HUES48 (cell line): ENCODE measurements at regions not wholly inside any gene's neighbourhood (a gene's known extent, or its start where the extent isn't known, plus 50 kb on each side); places are given as distances from the start of the nearest gene placed in this dataset.

Source experiments
- H3K27ac ChIP-seq: one replicate; pipeline ENCODE4 v1.7.0; 2013; ENCODE audit warnings: low read depth, low read length, inconsistent platforms
- H3K27me3 ChIP-seq: 2 replicates; pipeline ENCODE4 v1.6.1; 2013; ENCODE audit warnings: mild to moderate bottlenecking, low read length; ENCODE audit not compliant: control insufficient read depth, insufficient read depth
- H3K36me3 ChIP-seq: 2 replicates; pipeline ENCODE4 v1.6.1; 2013; ENCODE audit warnings: low read length; ENCODE audit not compliant: control insufficient read depth, insufficient read depth
- H3K4me1 ChIP-seq: 2 replicates; pipeline ENCODE4 v1.6.1; 2013; ENCODE audit warnings: mild to moderate bottlenecking, low read length; ENCODE audit not compliant: control insufficient read depth, insufficient read depth
- H3K4me3 ChIP-seq: 2 replicates; pipeline ENCODE4 v1.5.1; 2013; ENCODE audit warnings: mild to moderate bottlenecking, low read depth, low read length
- H3K9ac ChIP-seq: 2 replicates; pipeline ENCODE4 v1.6.1; 2013; ENCODE audit warnings: mild to moderate bottlenecking, low read depth, low read length, moderate library complexity
- H3K9me3 ChIP-seq: 2 replicates; pipeline ENCODE4 v1.6.1; 2013; ENCODE audit warnings: low read length; ENCODE audit not compliant: control insufficient read depth, insufficient read depth

DNA sequence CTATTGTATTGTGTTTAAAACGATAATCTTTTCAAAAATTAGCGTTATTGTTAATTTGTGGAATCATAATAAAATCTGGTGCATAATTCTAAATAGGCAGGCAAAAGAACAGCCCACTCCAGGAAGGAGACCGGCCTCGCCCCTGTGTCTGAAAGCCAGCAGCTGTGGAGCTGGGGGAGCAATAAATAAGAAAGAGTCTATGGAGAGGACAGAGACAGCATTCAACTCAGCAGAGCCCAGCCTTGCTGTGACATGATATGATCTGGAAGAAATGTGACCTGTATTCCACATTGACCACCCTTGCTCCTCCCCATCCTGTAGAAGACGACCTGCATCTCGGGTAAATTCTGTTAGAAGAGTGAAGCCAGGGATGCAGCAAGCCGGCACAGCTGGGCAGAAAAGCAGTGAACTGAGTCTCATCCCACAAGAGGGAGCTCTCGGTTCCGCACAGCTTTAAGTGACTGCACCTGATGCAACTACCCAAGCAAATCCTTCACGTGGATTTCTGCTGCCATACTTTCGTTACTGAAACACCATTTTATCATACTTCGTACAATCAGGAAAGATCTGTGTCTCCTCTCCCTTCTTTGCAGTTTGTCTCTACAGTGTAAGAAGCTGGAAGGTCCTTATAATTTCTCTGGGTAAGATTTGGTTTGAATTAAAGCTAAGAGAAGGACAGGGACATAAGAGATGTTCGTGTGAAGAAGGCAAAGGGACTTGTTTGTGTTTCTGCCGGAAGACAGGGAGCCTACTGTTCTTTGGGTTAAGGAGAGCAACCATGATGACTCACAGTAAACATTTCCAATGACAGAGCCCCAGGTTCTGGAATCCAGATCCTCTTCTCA is 427.1 kb downstream of the GPAM start:
- Histone ChIP-seq H3K27me3 (peaks cover 7% of the 10 kb centered on the region), H3K9ac (no peak overlapping the region), H3K27ac (no peak overlapping the region), H3K36me3 (no peaks in the 10 kb centered on the region), H3K9me3 (no peaks in the 10 kb centered on the region), H3K4me3 (no peak overlapping the region), H3K4me1 (no peaks in the 10 kb centered on the region)

DNA sequence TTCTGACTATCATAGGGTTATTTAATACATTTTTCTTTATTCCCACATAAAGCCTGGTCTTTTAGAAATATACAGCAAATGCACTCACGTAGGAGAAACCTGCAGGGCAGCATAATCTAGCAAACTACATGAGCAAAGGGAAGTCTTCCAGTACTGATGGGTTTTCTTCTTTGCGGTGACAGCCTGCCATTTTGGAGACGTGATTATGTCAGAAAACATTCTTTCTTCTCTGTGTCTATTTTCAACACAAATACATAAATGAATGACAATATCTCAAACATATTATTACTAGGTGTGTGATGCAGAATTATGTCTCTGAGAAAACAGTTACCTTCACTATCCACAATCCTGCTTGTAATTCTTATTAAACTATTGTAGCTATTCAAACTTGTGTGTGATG is 425.0 kb downstream of the GPAM start:
- peaks cover 7% of the 10 kb centered on the region for H3K27me3 ChIP-seq
- no peak overlapping the region for H3K9ac ChIP-seq
- H3K27ac ChIP-seq, result no peak overlapping the region
- H3K4me3 ChIP-seq, result no peak overlapping the region
- H3K9me3 ChIP-seq, result no peaks in the 10 kb centered on the region
- H3K36me3 ChIP-seq, result no peaks in the 10 kb centered on the region
- H3K4me1 ChIP-seq, result no peaks in the 10 kb centered on the region

DNA sequence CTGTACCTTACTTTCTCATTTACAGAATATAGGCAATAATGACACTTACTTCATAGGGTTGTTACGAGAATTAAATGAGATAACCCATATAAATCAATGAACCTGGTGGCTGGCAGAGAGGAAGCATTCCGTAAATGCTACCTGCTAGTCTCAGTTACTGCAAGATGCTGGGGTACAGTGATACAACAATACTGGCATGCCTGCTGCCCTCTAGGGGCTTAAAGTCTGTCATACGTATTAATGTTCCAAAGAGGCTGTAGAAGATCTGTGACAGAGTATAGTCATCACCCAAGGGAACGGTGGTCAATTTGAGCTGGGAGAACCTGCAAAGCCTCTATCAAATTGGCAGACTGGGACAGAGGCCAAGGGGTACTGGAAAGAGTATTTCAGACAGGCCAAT is 421.5 kb downstream of the GPAM start:
- Histone ChIP-seq H3K36me3 (no peaks in the 10 kb centered on the region), H3K27me3 (peaks cover 3% of the 10 kb centered on the region), H3K4me1 (peaks cover 9% of the 10 kb centered on the region; the same call in 1 of the 2 replicates), H3K27ac (no peak overlapping the region), H3K9ac (no peak overlapping the region), H3K4me3 (no peak overlapping the region), H3K9me3 (no peaks in the 10 kb centered on the region)

DNA sequence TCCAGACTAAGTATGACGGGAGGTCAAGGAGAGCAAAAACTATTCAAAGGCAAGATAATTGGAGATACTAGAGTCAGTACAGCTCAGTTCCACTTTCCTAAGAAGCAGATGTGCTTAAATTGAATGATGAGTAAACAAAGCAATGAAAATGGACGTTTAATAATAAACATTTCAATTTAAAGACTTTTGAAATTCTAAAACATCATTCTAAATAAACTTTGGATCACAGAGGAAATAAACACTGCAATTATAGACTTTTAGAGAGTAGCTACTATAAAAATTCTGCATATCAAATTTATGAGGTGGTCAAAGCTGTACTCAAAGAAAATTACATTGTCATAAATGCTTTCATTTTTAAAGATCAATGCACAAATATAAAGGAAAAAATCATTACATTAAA is 418.3 kb downstream of the GPAM start:
- Histone ChIP-seq H3K27me3 (no peaks in the 10 kb centered on the region), H3K27ac (no peak overlapping the region), H3K9ac (no peak overlapping the region), H3K4me1 (peaks cover 19% of the 10 kb centered on the region), H3K9me3 (no peaks in the 10 kb centered on the region), H3K4me3 (no peak overlapping the region), H3K36me3 (no peaks in the 10 kb centered on the region)

DNA sequence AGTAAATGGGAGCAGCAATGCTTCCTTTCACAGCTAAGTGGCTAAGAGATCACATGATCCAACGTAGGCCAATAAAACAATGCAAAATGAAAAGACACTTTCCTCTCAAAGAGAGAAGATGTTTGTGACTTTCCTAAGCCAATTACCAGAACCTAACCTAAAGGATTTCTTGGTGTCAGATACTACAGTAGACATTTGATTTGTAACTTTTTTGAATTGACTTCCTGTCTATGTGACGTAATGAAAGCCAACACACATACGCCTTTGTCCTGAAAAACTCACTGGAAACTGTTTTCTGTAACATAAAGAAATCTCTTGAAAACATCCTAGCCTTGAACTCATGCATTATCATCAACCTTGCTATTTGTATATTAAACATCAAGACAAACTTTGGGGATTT is 417.1 kb downstream of the GPAM start:
- Histone ChIP-seq H3K27ac (no peak overlapping the region), H3K9ac (no peak overlapping the region), H3K27me3 (no peaks in the 10 kb centered on the region), H3K4me3 (no peak overlapping the region), H3K4me1 (peaks cover 19% of the 10 kb centered on the region), H3K36me3 (no peaks in the 10 kb centered on the region), H3K9me3 (no peaks in the 10 kb centered on the region)

DNA sequence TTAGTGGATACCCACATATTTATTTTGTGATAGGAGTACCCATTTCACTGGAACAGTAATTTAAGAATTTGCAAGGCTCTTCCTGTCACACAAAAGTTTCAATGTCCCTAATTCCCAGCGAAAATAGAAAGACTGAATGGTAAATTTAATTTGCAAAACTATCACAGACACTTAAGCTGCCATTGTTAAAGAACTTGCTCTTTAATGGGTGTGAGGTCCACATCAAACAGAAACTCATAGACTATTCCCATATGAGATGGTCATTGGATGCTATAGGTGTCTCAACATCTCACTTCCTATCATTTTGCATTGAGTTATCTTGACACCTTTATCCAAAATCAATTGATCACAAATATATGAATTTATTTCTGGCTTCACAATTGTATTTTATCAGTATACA is 415.9 kb downstream of the GPAM start:
- Histone ChIP-seq H3K9ac (no peak overlapping the region), H3K36me3 (no peaks in the 10 kb centered on the region), H3K27me3 (no peaks in the 10 kb centered on the region), H3K9me3 (no peaks in the 10 kb centered on the region), H3K27ac (no peak overlapping the region), H3K4me1 (peaks cover 19% of the 10 kb centered on the region), H3K4me3 (no peak overlapping the region)

DNA sequence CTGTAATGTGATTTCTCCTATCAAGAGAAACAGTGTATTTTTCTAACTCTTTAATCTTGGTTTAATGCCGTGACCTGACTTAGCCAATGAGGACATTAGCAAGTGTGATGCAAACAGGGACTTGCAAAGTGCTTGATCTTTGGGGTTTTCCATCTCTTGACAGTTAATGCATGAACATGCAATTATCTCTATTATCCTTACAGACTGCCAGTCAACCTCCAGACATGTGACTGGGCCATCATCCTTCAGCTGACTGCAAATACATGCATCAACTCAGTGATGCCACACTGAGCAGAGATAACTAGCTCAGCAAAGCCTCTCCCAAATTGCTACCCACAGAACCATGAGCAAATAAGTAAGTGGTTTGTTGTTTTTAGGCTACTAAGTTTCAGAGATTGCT is 409.6 kb downstream of the GPAM start:
- Histone ChIP-seq H3K27me3 (no peaks in the 10 kb centered on the region), H3K4me1 (no peaks in the 10 kb centered on the region), H3K27ac (no peak overlapping the region), H3K36me3 (no peaks in the 10 kb centered on the region), H3K4me3 (no peak overlapping the region), H3K9me3 (no peaks in the 10 kb centered on the region), H3K9ac (no peak overlapping the region)

DNA sequence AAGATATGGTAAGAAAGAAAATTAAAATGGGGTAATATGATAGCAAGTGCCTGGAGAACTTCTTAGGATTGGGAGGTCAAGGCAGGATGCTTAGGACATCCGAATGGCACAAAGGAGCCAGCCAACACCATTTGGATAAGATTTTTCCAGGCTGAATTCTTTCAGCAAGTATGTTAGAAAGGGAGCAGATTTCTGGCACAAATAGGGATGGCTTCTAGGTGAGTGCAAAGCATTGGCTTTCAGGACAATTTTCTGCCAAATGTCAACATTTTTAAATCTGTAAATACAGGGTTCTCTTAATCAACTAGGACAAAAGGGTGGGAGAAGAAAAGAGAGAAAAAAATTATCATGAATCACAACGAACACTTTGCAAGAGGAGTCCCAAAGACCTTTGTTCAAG is 409.1 kb downstream of the GPAM start:
- no peak overlapping the region for H3K9ac ChIP-seq
- no peak overlapping the region for H3K4me3 ChIP-seq
- no peaks in the 10 kb centered on the region for H3K4me1 ChIP-seq
- no peak overlapping the region for H3K27ac ChIP-seq
- H3K36me3 ChIP-seq, result no peaks in the 10 kb centered on the region
- H3K27me3 ChIP-seq, result no peaks in the 10 kb centered on the region
- no peaks in the 10 kb centered on the region for H3K9me3 ChIP-seq

DNA sequence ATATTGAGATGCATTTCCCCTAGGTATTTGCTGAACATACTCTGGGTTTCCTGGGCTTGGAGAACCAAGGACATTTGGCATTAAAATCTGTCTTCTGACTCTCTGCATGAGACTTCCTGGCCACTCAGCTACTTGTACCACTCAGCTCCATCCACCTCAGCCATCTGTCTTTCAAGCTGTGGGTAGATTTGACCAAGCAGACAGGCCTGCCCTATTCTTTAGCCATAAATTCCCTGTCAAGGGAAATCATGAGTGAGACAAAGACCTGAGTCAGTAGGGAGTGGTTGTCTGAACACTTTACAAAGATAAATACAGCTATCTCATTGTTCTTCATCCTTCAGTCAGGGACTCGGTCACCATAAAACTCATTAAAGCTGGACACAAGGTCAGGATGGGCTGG is 399.1 kb downstream of the GPAM start:
- H3K27ac ChIP-seq, result no peak overlapping the region
- no peak overlapping the region for H3K4me3 ChIP-seq
- no peaks in the 10 kb centered on the region for H3K36me3 ChIP-seq
- no peak overlapping the region for H3K9ac ChIP-seq
- no peaks in the 10 kb centered on the region for H3K9me3 ChIP-seq
- H3K4me1 ChIP-seq, result peaks cover 22% of the 10 kb centered on the region; the same call in 1 of the 2 replicates
- no peaks in the 10 kb centered on the region for H3K27me3 ChIP-seq

DNA sequence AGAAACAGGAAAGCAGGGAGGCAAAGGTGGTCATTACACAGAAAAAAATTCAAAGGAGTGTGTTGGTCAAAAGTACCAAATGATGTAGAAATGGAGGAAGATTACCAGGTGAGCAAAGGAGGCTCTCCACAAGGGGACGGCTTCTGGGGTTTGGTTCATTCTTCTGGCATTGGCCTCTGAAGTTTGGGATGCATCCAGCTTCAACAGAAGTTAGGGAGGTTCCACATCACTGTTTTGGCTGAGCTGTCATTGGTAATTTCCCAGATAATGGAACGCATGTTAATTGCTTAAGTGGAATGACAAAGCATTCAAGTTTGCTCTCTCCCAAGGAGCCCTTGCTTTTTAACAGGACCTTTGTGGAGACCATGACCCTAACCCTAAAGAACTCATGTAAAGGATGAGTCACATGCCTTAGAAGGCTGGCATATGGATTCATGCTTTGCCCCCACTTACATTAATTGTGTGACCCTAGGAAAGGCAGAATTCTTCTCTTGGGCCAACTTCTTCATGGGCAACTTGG is 398.6 kb downstream of the GPAM start:
- Histone ChIP-seq H3K9me3 (no peaks in the 10 kb centered on the region), H3K9ac (no peak overlapping the region), H3K27ac (peak overlapping the region; percentile 11), H3K4me3 (no peak overlapping the region), H3K36me3 (no peaks in the 10 kb centered on the region), H3K27me3 (no peaks in the 10 kb centered on the region), H3K4me1 (peaks cover 22% of the 10 kb centered on the region; the same call in 1 of the 2 replicates)

DNA sequence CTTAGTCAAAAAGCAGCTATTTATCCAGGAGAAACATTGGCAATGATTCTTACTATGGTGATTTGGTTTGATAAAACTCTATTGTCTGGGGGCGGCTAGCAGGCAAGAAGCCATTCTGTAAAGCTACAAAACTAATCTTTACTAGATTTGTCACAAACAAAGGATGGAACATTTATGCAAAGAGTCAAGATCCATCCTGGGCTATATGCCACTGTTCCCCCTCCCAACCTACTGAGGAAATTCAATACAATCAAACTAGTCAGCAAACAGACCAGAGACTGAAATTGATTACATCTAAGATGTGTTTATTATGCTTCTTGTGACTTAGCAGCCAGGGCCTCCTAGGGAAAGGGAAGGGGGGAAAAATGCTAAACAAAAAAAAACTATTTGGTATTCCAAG is 397.6 kb downstream of the GPAM start:
- H3K27me3 ChIP-seq, result no peaks in the 10 kb centered on the region
- H3K4me3 ChIP-seq, result no peak overlapping the region
- H3K4me1 ChIP-seq, result peaks cover 22% of the 10 kb centered on the region; the same call in 1 of the 2 replicates
- no peak overlapping the region for H3K27ac ChIP-seq
- no peak overlapping the region for H3K9ac ChIP-seq
- no peaks in the 10 kb centered on the region for H3K9me3 ChIP-seq
- no peaks in the 10 kb centered on the region for H3K36me3 ChIP-seq
